ENCODE measurements at regions not wholly inside any gene's neighbourhood (a gene's known extent, or its start where the extent isn't known, plus 50 kb on each side); places are given as distances from the start of the nearest gene placed in this dataset.

DNA sequence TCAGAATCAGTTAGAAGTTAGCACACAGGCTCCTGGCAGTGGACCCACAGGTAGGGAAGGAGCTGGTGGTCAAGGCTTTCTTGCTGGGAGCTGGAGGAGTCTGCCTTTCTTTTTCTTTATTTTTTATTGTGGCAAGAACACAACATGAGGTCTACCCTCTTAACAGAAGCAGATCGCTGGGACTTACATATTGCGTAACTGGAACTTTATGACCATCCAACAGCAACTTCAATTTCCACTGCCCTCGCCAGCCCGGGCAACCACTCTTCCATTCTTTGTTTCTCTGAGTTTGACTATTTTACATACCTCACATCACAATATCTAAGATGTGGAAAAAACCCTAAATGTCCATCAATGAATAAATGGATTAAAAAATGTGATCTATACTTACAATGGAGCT, 147.8 kb upstream of the AJAP1 start:
- DNase-seq = no peak

DNA sequence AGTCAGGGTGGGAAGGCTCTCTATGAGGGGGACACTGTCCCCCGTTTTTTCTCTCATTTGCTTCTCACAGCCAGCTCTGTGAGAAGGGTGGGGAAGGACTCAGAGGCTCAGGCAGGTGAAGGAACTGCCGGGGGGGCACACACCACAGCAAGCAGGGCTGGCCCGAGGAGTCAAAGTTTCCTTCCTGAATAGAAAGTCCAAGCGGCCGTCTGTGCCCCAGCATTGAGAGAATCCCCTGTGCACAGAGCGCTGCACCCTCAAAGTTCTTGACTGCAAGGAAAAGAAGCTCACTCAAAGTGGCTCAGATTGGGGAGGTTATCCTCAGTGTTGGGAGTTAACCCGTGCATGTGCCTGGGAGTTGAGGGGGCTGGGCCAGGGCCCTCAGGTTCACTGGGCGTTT, 145.2 kb upstream of the AJAP1 start:
- no peak for DNase-seq

DNA sequence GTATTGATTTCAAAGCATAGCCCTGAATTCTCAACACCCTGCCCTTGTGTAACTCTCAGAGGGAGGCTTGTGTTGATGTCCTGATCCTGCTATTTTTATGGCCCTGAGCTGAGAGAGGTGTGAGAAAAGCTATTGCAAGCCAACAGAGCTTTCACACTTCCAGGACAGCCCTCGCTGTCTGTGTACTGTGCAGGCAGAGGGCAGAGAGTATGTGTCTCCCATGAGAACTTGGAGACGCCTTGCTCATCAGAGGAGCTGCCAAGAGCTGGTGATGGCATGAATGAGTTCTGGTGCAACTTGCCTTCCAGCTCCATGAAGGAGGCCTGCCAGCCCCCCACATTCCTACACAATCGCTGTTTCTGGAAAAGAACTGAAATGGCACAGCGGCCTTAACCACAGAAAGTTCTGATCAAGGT, 144.1 kb upstream of the AJAP1 start:
- DNase-seq = no peak

DNA sequence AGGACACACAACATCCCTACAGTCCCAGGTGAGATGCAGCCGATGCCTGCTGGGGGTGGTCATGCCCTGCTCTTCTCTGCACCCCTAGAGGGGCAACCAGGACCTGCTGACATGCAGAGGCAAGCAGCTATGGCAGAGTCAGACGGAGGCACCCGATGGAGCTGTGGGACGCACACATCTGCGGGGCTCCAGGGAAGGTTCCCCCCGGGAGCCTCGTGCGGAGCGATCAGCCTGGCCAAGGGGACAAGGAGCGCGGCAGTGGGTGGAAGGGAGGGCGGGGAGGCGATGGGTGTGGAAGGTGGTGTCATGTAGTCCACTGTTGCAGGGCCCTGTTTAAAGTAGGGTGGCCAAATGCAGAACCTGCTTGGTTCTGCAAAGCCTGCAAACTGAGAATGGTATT, 143.0 kb upstream of the AJAP1 start:
- DNase-seq = no peak

DNA sequence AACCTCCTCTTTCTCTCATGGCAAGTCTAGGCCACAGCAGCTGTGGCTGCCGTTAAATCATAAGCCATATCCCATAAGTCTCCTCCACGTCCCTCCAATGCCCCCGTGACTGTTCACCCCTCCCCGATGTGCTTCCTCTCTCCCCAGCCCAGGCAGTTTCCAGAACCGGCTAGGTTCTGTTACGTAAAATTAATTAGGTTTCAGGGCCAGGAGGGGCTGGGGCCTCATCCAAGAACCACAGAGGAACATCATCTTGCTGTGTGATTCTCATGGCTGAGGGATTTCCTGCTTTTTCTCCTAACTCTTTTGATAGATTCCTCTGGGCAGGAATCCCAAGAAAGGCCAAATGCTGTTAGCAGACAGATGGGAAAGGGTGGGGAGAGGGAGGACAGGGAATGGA, 141.8 kb upstream of the AJAP1 start:
- DNase-seq = peak; percentile 75

DNA sequence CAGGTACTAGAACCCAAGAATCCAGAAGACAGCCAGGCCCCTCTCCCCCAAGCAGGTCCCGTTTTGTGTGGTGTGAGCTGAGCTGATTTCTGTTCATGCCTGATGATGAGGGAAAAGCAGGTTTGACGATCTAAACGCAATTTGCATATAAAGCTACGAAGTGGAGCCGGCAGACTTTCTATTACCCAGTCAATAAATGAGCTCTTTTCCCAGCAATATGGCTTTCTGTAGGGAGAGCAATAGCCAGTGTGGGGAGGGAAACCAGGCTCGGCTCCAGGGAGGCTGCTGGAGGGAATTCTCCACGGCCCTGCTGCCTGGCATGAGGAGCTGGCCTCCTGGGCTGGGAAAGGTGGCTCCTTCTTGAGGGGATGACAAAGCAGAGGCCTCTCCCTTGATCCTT, 140.7 kb upstream of the AJAP1 start:
- DNase-seq = no peak

DNA sequence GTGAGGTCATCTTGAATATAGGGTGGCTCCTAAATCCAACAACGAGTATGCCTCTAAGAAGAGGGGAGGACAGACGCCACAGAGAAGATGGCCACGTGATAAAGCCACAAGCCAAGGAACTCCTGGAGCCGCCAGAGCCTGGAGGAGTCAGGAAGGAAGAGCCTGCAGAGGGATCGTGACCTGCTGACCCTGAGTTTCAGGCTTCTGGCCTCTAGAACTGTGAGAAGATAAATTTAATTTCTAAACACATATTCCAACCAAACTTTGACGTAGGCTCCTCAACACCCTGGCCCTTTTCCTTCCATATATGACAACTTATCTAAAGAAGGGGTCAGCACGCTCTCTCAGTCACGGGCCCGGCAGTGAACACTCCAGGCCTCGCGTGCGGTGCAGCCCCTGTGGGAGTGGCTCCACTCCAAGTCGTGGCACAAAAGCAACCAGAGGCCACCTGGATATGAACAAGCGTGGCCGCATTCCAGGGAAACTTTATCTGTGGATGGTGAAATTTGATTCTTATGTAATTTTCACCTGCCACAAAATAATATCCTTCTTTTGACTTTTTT, 138.6 kb upstream of the AJAP1 start:
- DNase-seq = no peak

DNA sequence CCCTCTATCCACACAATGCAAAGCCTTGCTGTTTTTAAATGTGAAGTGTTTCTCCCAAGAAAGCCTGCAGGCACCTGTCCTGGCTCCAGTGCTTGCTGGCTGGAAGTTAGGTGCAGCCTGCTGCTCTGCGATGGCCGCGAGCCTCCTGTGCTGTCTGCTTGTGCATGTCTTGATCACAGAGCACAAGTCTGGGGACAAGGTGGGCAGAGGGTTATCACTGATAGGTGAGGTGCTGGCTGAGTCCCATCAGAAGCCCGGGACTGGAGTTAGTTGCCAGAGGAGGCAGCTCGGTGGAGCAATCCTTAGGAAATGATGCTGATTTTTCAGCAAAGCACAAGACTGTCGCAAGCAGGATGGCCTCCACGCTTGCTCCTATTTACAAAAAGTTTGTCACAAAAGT, 137.8 kb upstream of the AJAP1 start:
- no peak for DNase-seq

DNA sequence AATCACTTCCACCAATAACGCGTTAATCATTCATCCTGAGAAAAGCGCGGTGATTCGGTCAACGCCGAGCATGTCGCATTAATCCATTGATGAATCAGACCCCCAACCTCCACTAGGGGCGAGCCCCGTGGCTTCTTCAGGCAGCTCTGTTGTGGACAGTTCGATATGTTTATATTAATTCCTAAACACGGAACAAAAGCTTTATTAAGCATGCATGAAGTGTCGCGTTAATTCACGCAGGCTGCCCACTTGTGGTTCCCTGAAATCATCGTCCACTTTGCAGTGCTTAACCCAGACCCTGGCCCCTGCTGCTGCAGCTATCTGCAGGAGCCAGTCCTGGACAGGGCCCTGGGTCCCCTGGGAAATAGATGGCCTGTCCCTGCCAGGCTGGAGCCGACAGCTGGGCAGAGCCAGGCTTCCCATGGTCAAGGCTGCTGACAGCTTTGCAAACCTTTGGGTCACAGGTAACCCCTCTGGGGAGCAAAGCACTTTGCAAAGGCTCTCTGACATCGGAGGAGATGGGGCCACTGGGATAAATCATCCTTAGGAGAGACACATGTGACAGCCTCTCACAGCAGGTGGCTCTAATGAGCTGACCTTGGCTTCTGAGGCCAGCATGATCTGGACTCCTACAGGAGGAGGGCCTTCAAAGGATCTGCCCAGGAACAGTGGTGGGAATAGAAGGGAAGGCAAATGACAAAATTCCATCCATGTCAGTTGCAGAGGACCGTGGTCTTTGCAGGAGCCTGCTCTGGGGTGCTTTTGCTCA, 137.0 kb upstream of the AJAP1 start:
- DNase-seq = no peak

DNA sequence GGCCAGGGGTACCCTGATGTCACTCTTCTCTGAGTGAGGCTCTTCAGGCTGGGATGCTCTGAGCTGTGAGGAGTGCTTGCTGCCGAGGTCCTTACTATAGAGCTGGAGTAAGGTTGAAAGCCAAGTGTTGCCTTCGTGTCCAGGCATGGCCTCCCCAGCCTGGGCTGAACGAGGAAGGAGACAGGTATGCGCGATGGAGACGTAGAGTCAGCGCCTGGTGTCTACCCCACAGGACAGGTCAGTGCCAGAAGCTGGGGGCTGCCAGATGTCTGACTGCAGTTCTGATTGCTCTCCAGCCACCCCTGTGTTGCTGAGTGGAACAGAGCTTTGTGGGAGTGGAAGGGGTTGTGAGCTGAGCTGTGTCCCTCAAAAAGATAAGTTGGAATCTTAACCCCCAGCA, 135.8 kb upstream of the AJAP1 start:
- DNase-seq = no peak

DNA sequence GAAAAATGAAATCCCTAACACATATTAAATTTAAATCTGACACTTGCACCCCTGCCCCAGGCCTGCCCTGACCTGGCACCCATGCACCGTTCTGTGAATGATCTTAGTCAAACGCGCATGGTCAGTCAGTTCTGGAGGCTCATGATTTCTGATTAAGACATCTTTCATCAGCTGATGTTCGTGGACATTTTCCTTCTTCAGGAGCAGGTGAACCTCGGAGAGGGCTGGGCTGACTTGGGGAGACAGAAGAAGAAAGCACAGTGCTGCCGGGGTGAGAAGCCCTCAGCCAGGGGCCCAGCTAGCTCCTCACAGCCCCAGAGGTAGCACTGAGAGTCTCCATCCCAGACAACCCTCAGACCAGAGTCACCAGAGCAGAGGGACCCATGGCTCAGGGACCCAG, 134.5 kb upstream of the AJAP1 start:
- no peak for DNase-seq

DNA sequence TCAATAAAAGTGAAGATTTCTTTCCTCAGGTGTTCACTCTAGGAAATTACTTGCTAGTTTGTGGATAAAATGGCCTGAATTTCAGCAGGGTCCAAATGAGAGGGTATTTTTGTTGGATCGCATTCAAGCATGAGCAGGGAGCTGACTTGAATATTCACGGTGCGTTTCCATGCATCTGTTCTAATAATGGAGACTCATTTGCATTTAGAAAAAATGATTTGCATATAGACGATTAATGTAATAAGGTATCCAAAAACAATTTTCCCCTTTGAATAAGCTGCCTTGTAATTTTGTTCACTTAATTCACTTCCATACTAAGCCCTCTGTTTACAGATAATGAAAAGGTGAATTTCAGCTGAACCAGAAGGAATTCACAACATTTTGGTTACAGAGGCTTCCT, 130.9 kb upstream of the AJAP1 start:
- no peak for DNase-seq

DNA sequence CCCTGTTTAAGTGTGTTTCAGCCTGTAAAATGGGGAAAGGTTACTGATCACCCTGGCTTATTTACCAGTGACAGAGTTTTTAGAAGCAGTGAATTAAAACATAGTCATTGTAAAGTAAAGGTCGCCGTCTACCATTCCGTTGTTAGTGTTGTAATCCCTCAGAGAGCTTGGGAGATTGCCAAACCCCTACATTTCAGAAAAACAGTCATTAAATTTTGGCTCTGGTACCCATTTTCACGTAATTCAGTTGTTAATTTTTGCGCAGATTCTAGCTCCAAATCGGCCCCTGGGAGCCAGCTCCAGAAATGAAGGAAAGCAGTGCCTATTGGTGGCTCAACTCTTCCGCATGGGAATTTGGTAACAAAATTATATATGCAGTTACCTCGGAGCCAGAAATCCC, 127.7 kb upstream of the AJAP1 start:
- DNase-seq = no peak

DNA sequence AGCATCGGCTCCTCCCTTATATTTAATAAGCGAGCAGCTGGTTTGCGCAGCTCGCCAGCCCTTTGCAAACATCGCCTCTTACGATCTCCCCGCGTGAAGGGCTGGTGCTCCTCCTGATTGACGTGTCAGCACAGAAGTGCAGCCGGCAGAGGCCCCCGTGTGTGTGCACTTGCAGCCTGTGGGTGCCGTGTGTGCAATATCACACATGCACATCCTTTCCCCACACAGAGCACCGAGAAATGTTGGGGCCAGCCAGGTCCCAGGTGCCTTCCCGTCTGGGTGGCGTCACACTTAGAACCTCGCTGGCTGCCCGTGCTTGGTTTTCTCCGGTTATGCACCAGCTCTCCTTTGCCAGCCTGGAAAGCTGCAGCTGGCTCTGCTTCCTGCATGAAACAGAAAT, 126.6 kb upstream of the AJAP1 start:
- no peak for DNase-seq

DNA sequence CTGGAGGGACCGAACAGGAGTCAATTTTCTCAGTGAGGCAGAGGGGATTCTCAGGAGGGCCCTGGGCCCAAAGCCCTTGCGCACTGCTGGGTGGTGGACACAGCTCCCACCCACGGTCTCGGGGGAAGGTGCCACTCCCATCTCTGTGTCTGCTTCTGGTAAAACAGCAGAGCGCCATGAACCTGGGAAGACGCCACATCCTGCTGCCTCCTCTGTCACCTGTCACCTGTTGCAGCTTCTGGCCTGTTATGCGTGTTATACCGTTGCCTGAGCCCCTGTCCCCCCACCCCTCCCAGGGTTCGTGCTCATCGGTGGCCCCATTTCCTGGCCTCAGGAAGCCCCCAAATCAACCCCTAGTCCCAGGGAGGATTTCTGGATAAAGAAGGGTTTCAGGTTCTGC, 125.8 kb upstream of the AJAP1 start:
- DNase-seq = no peak

DNA sequence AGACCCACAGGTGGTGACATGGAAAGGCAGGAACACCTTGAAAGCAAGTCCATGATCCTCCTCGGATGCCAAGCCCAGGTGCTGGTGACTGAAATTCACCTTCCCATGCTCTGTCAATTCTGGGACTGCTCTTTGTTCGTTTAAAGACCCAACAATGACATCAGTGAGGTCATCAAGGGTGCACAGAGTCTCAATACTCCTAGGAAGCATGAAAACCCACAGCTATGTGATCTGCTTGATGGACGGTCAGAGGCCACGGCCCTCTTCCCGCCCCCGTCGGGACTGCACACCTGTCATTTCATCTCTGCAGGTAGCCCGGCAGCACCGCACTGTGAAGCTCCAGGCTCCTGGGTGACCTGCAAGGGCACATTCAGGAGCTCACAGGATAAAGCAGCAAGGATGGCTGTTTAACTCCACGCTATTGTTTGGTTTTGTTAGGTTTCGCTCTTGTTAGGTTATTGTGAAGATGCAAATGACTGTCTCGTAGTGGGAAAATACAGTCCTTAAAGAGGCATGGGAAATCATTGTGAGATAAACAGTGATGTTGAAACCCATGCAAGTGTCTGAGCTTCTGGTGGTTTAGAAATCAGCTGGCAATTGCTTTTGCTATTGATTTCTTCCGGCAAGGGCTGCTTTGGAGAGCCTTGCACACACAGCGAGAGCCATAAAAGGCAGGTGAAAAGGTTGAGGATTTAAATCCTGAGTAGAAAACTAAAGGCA, 124.8 kb upstream of the AJAP1 start:
- no peak for DNase-seq

DNA sequence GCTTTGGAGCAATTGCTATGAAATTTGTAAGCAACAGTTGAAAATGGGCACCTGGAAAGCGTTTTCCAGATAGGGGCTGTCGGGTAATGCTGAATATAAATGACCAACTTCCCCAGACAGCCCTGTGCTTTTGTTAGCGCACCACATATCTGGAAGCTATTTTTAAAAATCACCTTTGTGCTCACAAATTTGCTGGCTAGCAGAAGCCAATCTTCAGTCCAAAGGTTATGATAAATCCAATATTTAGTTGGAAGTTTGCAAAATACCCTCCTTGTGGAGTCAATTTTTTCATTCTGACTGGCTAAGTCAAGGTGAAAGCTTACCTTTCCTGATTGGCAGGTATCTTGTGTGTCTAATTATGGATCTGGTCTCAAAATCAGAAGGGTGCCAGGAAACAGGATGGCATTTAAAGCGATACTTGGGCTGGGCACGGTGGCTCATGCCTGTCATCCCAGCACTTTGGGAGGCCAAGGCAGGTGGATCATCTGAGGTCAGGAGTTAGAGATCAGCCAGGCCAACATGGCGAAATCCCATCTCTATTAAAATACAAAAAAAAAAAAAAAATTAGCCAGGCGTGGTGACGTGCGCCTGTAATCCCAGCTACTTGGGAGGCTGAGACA, 124.1 kb upstream of the AJAP1 start:
- no peak for DNase-seq

DNA sequence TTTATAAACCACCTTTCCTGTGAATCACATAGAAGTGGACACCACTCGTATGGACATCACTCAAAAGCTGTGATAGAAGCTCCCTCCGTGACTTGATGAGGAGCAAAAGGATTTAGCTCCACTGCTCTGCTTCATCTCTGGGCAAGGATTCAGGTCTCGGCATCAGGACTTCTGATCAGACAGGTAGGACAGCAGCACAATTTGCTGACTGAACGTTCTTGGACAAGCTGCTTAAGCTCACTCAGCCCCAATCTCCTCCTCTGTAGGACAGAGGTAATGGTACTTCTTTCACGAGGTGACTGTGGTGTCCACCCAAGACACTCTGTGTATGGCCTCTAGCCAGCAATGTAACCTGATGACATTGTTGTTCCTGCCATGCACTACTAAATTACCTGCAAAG, 122.6 kb upstream of the AJAP1 start:
- DNase-seq = no peak

DNA sequence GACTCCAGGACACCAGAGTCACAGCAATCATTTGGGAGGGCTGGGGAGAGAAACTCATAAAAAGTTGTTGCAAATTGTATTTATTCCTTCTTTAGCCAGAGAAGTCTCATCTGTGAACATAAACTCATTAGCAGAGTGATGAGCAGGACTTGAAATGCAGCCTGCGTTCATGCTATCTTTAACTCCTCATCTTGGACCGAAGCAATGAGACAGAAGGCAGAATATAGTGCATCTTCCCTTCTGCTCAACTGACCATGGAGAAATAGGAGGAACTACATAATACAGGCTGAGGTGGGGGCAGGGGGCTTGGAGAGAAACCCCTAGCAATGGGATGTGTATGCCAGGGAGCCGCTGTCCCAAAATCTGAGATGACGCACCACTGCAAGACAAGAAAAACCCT, 121.8 kb upstream of the AJAP1 start:
- no peak for DNase-seq

DNA sequence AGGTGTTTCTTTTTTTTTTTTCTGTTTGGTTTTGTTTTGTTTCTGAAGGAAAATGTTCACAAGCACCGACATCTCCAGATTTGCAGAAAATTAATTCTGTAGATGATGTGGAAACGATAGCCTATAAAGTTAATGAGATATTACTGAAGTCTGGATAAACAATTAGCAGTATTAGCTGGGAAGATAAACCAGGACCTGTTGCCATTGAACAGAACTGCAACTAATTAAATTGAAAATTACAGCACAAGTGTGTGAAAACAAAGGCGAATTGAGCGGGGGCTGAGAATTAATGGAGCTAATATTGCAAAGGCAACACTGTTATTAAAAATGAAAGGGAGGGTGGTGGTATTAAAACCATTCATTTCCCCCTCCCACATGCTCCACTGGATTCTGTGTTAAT, 107.5 kb upstream of the AJAP1 start:
- DNase-seq = no peak

DNA sequence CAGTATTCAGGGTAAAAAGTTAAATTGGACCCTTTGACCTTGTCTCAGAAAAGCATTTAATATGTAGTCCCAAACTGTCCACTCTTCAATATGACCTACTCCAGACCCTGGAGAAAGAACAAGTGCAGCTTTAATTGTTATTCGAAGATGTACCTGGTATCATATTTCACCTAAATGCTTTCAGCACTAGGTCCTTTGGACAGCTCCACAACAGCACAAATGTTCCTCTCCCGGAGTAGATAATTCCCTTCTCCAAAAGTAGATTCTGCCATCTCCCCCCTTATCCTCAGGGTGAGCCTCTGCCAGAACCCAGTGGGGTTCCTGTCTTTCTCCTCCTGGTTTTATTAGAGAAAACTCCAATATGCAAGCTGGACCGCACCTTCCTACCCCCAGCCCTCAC, 104.5 kb upstream of the AJAP1 start:
- DNase-seq = no peak

DNA sequence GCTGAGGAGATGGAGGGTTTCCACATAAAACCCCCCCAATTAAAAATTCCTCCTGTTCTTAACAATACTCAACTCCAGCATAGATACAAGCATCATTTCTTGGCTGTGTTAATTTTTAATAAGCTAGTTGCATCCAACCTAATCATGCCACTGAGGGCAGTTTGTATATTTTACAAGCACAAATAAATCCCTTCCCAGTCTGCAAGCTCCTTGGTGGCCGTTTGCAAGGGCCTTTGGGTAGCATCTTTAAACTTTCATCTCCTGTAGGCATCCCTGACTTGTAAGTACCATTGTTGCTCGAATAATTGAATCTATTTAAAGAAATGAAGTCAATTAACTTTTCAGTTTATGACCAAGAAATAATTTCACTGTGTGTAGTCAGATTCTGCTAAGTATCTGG, 103.5 kb upstream of the AJAP1 start:
- DNase-seq = no peak

DNA sequence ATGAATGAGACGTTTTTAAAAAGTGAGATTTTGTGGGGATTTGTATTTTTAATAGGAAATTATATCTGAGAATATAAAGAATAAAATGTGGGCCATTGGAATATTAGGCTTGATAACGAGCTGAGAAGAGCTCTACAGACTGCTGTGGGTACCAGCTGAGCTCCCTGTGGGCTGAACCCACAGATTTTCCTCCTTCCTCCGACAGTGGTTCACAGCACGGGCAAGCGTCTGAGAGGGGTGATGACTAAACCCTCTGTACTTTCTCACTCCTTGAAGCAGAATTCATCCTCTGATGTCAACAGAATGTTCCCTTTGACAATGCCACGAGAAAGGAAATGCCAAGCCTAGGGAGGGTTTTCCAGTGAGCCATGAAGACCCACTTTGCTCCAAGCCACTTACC, 102.7 kb upstream of the AJAP1 start:
- DNase-seq = no peak

DNA sequence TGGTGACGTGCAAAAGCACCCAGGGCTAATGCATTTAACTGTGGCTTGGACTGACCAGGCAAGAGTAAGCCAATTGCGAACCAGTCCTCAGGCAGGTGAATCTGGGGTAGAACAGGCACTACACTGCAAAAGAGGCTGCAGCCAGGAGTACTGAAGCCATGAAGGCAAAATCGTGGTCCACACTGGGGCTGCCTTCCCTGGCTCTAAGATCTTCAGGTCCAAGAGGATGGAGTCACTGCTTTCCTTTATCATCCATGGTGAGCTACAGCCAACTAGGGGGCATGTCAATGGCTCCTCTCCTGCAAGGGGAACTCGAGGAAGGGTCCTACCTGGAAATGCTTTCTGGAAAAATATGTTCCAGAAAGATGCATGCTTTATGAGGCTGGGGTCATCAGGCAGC, 100.6 kb upstream of the AJAP1 start:
- DNase-seq = no peak

Data from right forelimb (tissue), 1 donor.